ACHN (cell line): ENCODE measurements at regions not wholly inside any gene's neighbourhood (a gene's known extent, or its start where the extent isn't known, plus 50 kb on each side); places are given as distances from the start of the nearest gene placed in this dataset.

Experiments used
- DNase-seq: peaks from one replicate; pipeline ENCODE4 v3.0.0-alpha.2; 2015
- in situ Hi-C: cut with HindIII; loops from 2 replicates; pipeline ENCODE4 v1.10.0; 2017; ENCODE audit warnings: low sequenced_read_pairs, low pct_ligation_motif_present, low pct_unique_long_range_greater_than_20kb

GRCh38 chr3:6189384-6189783 is 671.5 kb upstream of the GRM7 start:
- no peak for DNase-seq
- in situ Hi-C loops, result no loop called here

- DNase-seq, result peak; percentile 7
- in situ Hi-C loops, result no loop called here
Observed at GRCh38 chr3:6204891-6205290, 656.0 kb upstream of the GRM7 start.

GRCh38 chr3:6216135-6217026 is 644.5 kb upstream of the GRM7 start:
- in situ Hi-C loops, result no loop called here
- DNase-seq, result no peak

GRCh38 chr3:6220447-6220846 is 640.5 kb upstream of the GRM7 start:
- no peak for DNase-seq
- in situ Hi-C loops, result no loop called here

GRCh38 chr3:6222069-6222468 is 638.8 kb upstream of the GRM7 start:
- DNase-seq, result no peak
- in situ Hi-C loops, result no loop called here

GRCh38 chr3:6223572-6223971 is 637.3 kb upstream of the GRM7 start:
- in situ Hi-C loops, result no loop called here
- no peak for DNase-seq

- in situ Hi-C loops, result no loop called here
- DNase-seq, result no peak
Observed at GRCh38 chr3:6228958-6229683, 631.8 kb upstream of the GRM7 start.

GRCh38 chr3:6229778-6230410 is 631.0 kb upstream of the GRM7 start:
- DNase-seq, result no peak
- in situ Hi-C loops, result no loop called here

- in situ Hi-C loops, result no loop called here
- DNase-seq, result no peak
Observed at GRCh38 chr3:6242104-6242503, 618.8 kb upstream of the GRM7 start.

- DNase-seq, result no peak
- in situ Hi-C loops, result no loop called here
Observed at GRCh38 chr3:6248528-6248927, 612.4 kb upstream of the GRM7 start.

GRCh38 chr3:6249679-6250078 is 611.2 kb upstream of the GRM7 start:
- in situ Hi-C loops, result no loop called here
- DNase-seq, result no peak

GRCh38 chr3:6250167-6250566 is 610.7 kb upstream of the GRM7 start:
- in situ Hi-C loops, result no loop called here
- DNase-seq, result no peak

- in situ Hi-C loops, result no loop called here
- no peak for DNase-seq
Observed at GRCh38 chr3:6251612-6252400, 609.1 kb upstream of the GRM7 start.

- in situ Hi-C loops, result no loop called here
- DNase-seq, result no peak
Observed at GRCh38 chr3:6254490-6254889, 606.4 kb upstream of the GRM7 start.

- DNase-seq, result no peak
- in situ Hi-C loops, result no loop called here
Observed at GRCh38 chr3:6255229-6255628, 605.7 kb upstream of the GRM7 start.

- in situ Hi-C loops, result no loop called here
- no peak for DNase-seq
Observed at GRCh38 chr3:6260551-6261191, 600.2 kb upstream of the GRM7 start.

- in situ Hi-C loops, result no loop called here
- DNase-seq, result no peak
Observed at GRCh38 chr3:6262010-6262409, 598.9 kb upstream of the GRM7 start.

GRCh38 chr3:6264036-6264435 is 596.9 kb upstream of the GRM7 start:
- DNase-seq, result no peak
- in situ Hi-C loops, result no loop called here
